Hematopoietic multipotent progenitor cell treated with erythropoietin and hydrocortisone succinate and interleukin-3 and kit ligand, for 6 days (in vitro differentiated cells): ENCODE measurements at regions not wholly inside any gene's neighbourhood (a gene's known extent, or its start where the extent isn't known, plus 50 kb on each side); places are given as distances from the start of the nearest gene placed in this dataset.

Experiments
- DNase-seq: peaks from one replicate; pipeline ENCODE4 v3.0.0-alpha.2; 2015

GRCh38 chr3:84439476-84439875, 519.3 kb upstream of the CADM2 start:
- DNase-seq, result no peak

DNA sequence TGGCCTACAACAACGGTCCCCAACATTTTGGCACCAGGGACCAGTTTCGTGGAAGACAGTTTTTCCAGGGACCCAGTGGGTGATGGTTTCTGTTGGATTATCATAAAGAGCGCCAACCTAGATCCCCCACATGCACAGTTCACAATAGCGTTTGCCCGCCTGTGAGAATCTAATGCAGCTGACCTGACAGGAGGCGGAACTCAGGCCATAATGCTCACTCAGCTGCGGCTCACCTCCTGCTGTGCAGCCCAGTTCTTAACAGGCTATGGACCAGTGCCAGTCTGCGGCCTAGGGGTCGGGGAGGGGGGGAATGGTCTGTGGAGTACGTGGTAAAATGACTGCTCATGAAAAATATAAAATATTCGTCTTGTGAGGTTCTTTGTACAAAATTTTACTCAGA, 518.5 kb upstream of the CADM2 start:
- no peak for DNase-seq

DNA sequence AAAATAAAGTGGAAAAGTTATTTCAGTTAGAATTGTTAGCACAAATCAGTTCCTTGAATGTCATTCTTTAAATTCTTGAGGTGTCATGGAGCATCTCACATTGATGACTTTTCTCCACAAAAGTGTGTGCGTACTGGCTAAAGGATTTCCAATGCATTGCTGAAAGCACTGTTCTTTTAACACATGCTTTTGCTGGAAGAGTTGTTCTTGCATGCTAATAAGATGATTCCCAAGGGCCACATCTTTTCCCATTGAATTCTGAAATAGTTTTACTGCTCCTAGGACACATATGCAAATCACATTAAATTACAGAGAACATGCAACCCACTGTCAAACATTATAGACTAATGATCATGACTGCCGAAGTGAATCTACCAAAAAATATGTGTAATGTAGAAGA, 516.3 kb upstream of the CADM2 start:
- no peak for DNase-seq

- DNase-seq, result no peak
Observed at GRCh38 chr3:84444726-84445521, 513.9 kb upstream of the CADM2 start.

- DNase-seq, result no peak
Observed at GRCh38 chr3:84487296-84487695, 471.5 kb upstream of the CADM2 start.

GRCh38 chr3:84504761-84505160, 454.0 kb upstream of the CADM2 start:
- no peak for DNase-seq

DNA sequence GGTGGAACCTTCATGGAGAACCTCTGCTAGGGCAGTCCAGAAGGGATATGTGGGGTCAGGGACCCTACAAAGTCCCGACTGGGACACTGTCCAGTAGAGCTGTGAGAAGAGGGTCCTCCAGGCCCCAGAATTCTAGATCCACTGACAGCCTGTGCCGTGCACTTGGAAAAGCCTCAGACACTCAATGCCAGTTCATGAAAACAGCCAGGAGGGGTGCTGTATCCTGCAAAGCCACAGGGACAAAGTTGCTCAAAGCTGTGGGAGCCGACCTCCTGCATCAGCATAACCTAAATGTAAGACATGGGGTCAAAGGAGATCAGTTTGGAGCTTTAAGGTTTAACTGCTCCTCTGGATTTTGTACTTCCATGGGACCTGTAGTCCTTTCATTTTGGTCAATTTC, 448.8 kb upstream of the CADM2 start:
- DNase-seq, result no peak

GRCh38 chr3:84522893-84523292, 435.9 kb upstream of the CADM2 start:
- no peak for DNase-seq

GRCh38 chr3:84536916-84537315, 421.9 kb upstream of the CADM2 start:
- DNase-seq, result no peak

GRCh38 chr3:84538597-84538996, 420.2 kb upstream of the CADM2 start:
- DNase-seq, result no peak

DNA sequence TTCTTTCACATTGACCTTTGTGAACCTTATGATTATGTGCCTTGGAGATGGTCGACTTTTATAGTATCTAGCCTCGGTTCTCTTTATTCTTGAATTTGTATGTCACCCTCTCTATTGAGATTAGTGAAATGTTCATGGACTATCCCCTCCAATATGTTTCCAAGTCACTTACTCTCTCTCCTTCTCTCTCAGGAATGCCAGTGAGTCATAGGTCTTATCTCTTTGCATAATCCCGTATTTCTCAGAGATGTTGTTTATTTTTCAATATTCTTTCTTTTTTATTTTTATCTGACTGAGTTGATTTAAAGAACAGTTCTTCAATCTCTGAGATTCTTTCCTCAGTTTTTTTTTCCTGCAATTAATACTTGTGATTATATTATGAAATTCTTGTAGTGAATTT, 411.6 kb upstream of the CADM2 start:
- no peak for DNase-seq

GRCh38 chr3:84547971-84548970, 410.5 kb upstream of the CADM2 start:
- DNase-seq, result peak; percentile 61

GRCh38 chr3:84555629-84556028, 403.2 kb upstream of the CADM2 start:
- DNase-seq, result no peak

DNA sequence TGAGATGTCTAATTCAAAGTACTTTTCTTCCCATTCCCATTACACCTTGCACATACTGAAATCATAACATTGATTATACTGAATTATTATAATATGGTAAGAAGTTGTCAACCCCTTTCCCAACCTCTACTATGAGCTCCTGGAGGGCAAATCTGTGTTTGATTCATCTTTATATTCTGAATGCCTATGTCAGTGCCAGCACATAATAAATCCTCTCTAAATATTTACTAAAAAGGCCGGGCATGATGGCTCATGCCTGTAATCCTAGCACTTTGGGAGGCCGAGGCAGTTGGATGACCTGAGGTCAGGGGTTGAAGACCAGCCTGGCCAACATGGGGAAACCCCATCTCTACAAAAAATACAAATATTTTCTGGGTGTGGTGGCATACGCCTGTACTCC, 392.5 kb upstream of the CADM2 start:
- DNase-seq, result no peak

- DNase-seq, result no peak
Observed at GRCh38 chr3:84567796-84568195, 391.0 kb upstream of the CADM2 start.

DNA sequence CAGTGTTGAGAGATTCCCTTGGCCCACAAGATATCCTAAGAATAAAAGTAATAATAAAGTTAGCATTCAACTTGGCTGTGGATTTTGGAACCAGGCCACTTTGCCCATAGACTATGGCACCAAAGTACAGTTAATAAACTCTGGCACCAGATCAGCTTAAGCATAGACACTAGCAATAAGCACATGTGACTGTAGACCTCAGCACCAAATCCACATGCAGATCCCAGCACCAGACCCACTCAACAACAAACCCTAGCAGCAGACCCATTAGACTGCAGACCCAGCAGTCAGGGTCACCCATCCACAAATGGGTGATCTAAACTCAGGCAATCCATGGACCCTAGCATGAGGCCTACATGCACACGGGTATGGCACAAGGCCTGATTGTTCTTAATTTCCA, 384.8 kb upstream of the CADM2 start:
- DNase-seq, result no peak

- no peak for DNase-seq
Observed at GRCh38 chr3:84586427-84586826, 372.4 kb upstream of the CADM2 start.

DNA sequence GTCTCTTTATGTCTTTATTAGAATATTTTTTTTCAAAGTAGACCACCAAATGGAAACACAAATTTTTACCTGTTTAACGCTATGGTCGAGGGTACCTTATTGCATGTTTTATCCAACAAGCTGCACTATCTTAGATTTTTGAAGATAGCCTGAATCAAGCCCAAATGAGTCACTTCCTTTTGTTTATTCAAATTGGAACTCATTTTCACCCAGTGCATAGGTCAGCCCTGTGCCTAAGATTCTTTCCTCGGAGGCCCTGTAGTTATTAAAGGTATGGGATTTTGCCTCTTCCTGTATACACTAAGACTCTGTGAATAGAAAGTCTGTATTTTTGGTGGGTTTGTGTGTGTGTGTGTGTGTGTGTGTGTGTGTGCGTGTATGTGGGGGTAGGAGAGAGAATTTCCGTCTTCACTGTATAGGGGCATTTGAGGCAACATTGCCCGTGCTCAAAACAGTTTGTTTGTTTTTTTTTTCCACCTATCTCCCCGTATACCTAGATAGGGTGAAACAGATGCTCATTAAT, 358.0 kb upstream of the CADM2 start:
- no peak for DNase-seq

GRCh38 chr3:84601303-84601702, 357.5 kb upstream of the CADM2 start:
- DNase-seq, result no peak

DNA sequence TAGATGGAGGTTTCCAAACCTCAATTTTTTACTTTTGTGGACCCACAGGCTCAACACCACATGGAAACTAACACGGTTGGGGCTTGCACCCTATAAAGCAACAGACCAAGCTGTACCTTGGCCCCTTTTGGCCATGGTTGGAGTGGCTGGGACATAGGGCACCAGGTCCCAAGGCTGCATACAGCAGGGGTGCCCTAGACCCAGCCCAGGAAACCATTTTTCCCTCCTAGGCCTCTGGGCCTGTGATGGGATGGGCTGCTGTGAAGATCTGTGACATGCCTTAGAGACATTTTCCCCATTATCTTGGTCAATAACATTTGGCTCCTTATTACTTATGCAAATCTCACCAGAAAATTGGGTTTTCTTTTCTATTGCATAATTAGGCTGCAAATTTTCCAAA, 337.0 kb upstream of the CADM2 start:
- DNase-seq, result no peak

GRCh38 chr3:84634668-84635067, 324.1 kb upstream of the CADM2 start:
- no peak for DNase-seq

- peak; percentile 44 for DNase-seq
Observed at GRCh38 chr3:84637272-84637671, 321.5 kb upstream of the CADM2 start.

GRCh38 chr3:84666468-84666867, 292.3 kb upstream of the CADM2 start:
- no peak for DNase-seq

- no peak for DNase-seq
Observed at GRCh38 chr3:84679211-84679610, 279.6 kb upstream of the CADM2 start.
